Thoracic aorta (tissue), 2 donors: ENCODE measurements at regions not wholly inside any gene's neighbourhood (a gene's known extent, or its start where the extent isn't known, plus 50 kb on each side); places are given as distances from the start of the nearest gene placed in this dataset.

ENCODE experiments used
- ATAC-seq: fragments of 150-250 bp; one replicate; pipeline ENCODE4 v1.8.0; 2017; ENCODE audit warnings: low read depth; ENCODE audit not compliant: insufficient number of reproducible peaks, low FRiP score
- DNase-seq: peaks from one replicate; pipeline ENCODE4 v3.0.0-alpha.2; 2020; ENCODE audit warnings: low spot score
- H3K27ac ChIP-seq, 2 donors: fragments of 200-600 bp; sonication (generic); 1 replicate in 1 of 2; 2 replicates in 1 of 2; pipeline ENCODE4 v1.5.1; 2016; ENCODE audit warnings: mild to moderate bottlenecking in 2 of 2, moderate library complexity in 2 of 2
- H3K27me3 ChIP-seq: fragments of 200-600 bp; sonication (generic); replicated peaks from 2 replicates; pipeline ENCODE4 v1.6.0; 2016; ENCODE audit warnings: mild to moderate bottlenecking; ENCODE audit not compliant: insufficient read depth
- H3K36me3 ChIP-seq: fragments of 200-600 bp; sonication (generic); one replicate; pipeline ENCODE4 v1.5.1; 2016
- H3K4me1 ChIP-seq, 2 donors: fragments of 200-600 bp; sonication (generic); 1 replicate in 1 of 2; 2 replicates in 1 of 2; pipeline versions ENCODE4 v1.5.1 to v1.6.0; 2016; ENCODE audit warnings: low read depth in 2 of 2, mild to moderate bottlenecking in 1 of 2; ENCODE audit not compliant: control insufficient read depth in 1 of 2
- H3K4me3 ChIP-seq: fragments of 200-600 bp; sonication (generic); 2 replicates; pipeline ENCODE4 v1.5.1; 2016; ENCODE audit warnings: mild to moderate bottlenecking
- H3K9me3 ChIP-seq: fragments of 200-600 bp; sonication (generic); 2 replicates; pipeline ENCODE4 v1.5.1; 2016
- TF ChIP-seq, protein P1 (sequence below): fragments of 200-600 bp; sonication (generic); IDR thresholded peaks from one replicate; pipeline ENCODE4 v1.5.1; 2019; ENCODE audit warnings: antibody characterized with exemption

DNA sequence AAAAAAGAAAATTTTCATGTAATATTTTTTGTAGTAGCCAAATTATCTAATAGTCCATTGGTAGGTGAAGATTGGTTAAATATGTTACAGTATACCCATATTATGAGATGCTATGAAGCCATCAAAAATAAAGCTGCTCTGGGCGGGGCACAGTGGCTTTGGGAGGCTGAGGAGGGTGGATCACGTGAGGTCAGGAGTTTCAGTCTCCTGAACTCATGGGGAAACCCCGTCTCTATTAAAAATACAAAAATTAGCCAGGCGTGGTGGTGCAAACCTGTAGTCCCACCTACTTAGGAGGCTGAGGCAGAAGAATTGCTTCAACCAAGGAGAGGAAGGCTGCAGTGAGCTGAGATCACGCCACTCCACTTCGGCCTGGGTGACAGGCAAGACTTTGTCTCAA is 360.5 kb downstream of the KIF16B start:
- DNase-seq = no peak
- no peak for ATAC-seq
- H3K4me1 ChIP-seq = no peaks in the 10 kb centered on the region
- no peak overlapping the region for H3K4me3 ChIP-seq
- H3K27me3 ChIP-seq = no peaks in the 10 kb centered on the region
- no peak overlapping the region for H3K27ac ChIP-seq
- TF ChIP-seq, protein P1, sequence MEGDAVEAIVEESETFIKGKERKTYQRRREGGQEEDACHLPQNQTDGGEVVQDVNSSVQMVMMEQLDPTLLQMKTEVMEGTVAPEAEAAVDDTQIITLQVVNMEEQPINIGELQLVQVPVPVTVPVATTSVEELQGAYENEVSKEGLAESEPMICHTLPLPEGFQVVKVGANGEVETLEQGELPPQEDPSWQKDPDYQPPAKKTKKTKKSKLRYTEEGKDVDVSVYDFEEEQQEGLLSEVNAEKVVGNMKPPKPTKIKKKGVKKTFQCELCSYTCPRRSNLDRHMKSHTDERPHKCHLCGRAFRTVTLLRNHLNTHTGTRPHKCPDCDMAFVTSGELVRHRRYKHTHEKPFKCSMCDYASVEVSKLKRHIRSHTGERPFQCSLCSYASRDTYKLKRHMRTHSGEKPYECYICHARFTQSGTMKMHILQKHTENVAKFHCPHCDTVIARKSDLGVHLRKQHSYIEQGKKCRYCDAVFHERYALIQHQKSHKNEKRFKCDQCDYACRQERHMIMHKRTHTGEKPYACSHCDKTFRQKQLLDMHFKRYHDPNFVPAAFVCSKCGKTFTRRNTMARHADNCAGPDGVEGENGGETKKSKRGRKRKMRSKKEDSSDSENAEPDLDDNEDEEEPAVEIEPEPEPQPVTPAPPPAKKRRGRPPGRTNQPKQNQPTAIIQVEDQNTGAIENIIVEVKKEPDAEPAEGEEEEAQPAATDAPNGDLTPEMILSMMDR = no peak
- H3K36me3 ChIP-seq = no peaks in the 10 kb centered on the region
- no peaks in the 10 kb centered on the region for H3K9me3 ChIP-seq

DNA sequence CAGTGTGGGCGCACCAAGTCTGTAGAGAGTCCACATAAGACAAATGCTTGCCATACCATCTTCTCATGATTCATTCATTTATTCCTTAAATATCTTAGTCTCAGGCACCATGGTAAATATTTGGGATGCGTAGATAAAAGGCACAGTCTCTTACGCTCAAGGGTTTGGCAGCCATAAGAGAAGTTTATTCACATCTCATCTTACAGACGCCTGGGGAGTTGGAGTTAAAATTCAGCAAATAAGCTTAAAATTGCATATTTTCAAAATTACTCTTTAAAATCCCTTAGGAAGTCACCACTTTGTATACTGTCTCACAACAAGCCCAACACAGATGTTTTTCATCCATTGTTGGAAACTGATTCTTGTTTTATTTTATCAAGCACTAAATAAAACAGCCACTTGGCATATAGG is 363.3 kb downstream of the KIF16B start:
- DNase-seq = no peak
- TF ChIP-seq, protein P1 = no peak
- ATAC-seq = no peak
- H3K4me3 ChIP-seq = no peak overlapping the region
- H3K9me3 ChIP-seq = no peaks in the 10 kb centered on the region
- no peaks in the 10 kb centered on the region for H3K36me3 ChIP-seq
- no peaks in the 10 kb centered on the region for H3K27me3 ChIP-seq
- H3K27ac ChIP-seq = no peak overlapping the region
- H3K4me1 ChIP-seq = no peaks in the 10 kb centered on the region

DNA sequence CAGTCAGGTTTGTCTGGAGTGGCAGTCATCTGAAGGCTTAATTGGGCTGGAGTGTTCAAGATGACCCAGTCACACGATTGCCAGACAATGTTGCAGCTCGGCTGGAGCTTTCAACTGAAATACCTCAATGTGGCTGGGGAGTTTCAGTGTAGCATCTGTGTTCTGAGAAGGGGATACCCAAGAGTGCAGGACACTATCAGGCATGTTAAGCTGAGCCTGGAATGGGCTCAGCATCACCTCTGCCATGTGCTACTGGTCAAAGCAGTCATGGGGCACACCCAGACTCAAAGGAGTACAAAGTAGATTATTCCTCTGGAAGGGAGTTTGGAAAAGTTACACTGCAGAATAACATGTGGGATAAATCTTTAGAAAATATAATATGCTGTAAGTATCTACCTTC is 363.9 kb downstream of the KIF16B start:
- ATAC-seq (no peak), DNase-seq (no peak)
- H3K27me3 ChIP-seq = no peaks in the 10 kb centered on the region
- H3K36me3 ChIP-seq = no peaks in the 10 kb centered on the region
- no peaks in the 10 kb centered on the region for H3K9me3 ChIP-seq
- TF ChIP-seq, protein P1 = no peak
- no peaks in the 10 kb centered on the region for H3K4me1 ChIP-seq
- no peak overlapping the region for H3K4me3 ChIP-seq
- no peak overlapping the region for H3K27ac ChIP-seq

DNA sequence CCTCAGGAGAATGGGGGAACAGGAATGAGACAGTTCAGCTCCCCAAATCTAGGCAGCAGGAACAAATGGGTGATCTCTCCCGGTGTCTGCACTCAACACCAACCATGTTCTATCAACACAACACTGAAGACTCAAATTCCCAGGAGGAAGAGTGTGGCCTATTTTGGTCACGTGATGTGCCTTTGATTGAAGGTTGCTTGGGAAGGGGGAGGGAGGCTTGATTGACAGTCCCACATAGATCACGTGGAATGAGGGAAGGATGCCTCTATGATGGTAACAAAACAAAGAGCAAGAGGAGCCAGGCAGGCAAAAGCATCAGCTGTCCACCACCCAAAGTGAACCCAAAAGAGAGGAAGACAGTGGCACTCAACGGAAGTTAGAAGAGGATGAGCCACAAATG is 364.8 kb downstream of the KIF16B start:
- TF ChIP-seq, protein P1 = no peak
- H3K4me1 ChIP-seq = no peaks in the 10 kb centered on the region
- H3K9me3 ChIP-seq = no peaks in the 10 kb centered on the region
- ATAC-seq = no peak
- no peak overlapping the region for H3K4me3 ChIP-seq
- H3K36me3 ChIP-seq = no peaks in the 10 kb centered on the region
- H3K27ac ChIP-seq = no peak overlapping the region
- DNase-seq = no peak
- no peaks in the 10 kb centered on the region for H3K27me3 ChIP-seq

DNA sequence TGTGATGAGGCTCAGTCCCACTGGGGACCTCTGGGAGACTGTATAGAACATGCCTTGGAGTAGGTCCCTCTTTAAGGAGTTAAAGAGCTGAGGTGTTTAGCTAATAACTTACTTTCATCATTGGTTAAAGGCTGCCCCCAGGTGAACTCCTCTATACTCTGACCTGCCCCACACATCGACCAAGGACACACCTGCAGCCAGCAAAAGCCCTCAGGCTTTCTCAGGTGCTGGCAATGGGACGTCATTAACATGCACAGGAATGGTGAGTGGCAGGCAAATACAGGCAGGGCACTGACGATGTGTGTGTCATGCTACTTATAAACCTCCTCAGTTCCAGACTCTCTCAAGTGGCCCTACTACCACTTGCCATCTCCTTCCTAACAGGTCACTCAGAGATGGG is 366.4 kb downstream of the KIF16B start:
- ATAC-seq (no peak), DNase-seq (no peak)
- H3K27ac ChIP-seq = no peak overlapping the region
- H3K4me3 ChIP-seq = no peak overlapping the region
- H3K4me1 ChIP-seq = peaks cover 0 to 2% of the 10 kb centered on the region in 2 donors
- H3K27me3 ChIP-seq = no peaks in the 10 kb centered on the region
- TF ChIP-seq, protein P1 = no peak
- H3K36me3 ChIP-seq = no peaks in the 10 kb centered on the region
- no peaks in the 10 kb centered on the region for H3K9me3 ChIP-seq
